GM12878 (cell line): ENCODE measurements at regions not wholly inside any gene's neighbourhood (a gene's known extent, or its start where the extent isn't known, plus 50 kb on each side); places are given as distances from the start of the nearest gene placed in this dataset.
"Not testable (repeated sequence)": the region's sequence is repeated elsewhere in the genome, so short reads cannot be mapped to it uniquely, and the experiment has no call there.

Experiments used
- ATAC-seq: fragments of 200-7000 bp; cut with Tn5 transposase; 3 replicates; pipeline ENCODE4 v1.9.1; 2020; ENCODE audit warnings: mild to moderate bottlenecking, moderate library complexity
- BruUV-seq: library from RNA; stranded (reverse); fragments of 400-500 nt; replicated peaks from 2 replicates; lab custom pipeline; 2021; lab: Mats Ljungman, UMichigan
- CTCF ChIA-PET: fragments of 300-600 bp; sonication (Branson Sonifier 250); formaldehyde crosslinking; extraction: SDS; loops from one replicate; lab custom pipeline; 2021; ENCODE audit warnings: inconsistent platforms; lab: Yijun Ruan, JAX
- POLR2A ChIA-PET: fragments of 350-600 bp; formaldehyde crosslinking; extraction: SDS; loops from one replicate; lab custom pipeline; 2021; ENCODE audit warnings: inconsistent platforms; lab: Charles Lee
- RAD21 ChIA-PET: fragments of 300-600 bp; sonication (Branson Sonifier 250); formaldehyde crosslinking; loops from one replicate; lab custom pipeline; 2023; ENCODE audit warnings: antibody characterized with exemption; ENCODE audit not compliant: unreplicated experiment; lab: Charles Lee
- SMC1A ChIA-PET: fragments of 300-600 bp; sonication (Branson Sonifier 250); formaldehyde crosslinking; loops from one replicate; lab custom pipeline; 2023; ENCODE audit not compliant: unreplicated experiment, uncharacterized antibody; lab: Charles Lee
- DNase-seq: peaks from one replicate; pipeline ENCODE4 v3.0.0-alpha.2; 2011; ENCODE audit warnings: low read depth, low spot score
- FAIRE-seq: peaks from 3 replicates; lab custom pipeline; 2011; peaks lifted over from hg19 to GRCh38; lab: Jason Lieb, UNC
- H2AFZ ChIP-seq: 2 replicates; pipeline ENCODE4 v1.6.0; 2011; ENCODE audit warnings: low read depth, low read length, control low read depth; ENCODE audit not compliant: control insufficient read depth
- H3K27ac ChIP-seq: 2 replicates; pipeline ENCODE4 v1.5.1; 2011; ENCODE audit warnings: control low read depth; ENCODE audit not compliant: control insufficient read depth, insufficient read depth
- H3K27me3 ChIP-seq, 2 experiments: replicated peaks in 1 of 2; 2 replicates each; pipeline versions ENCODE4 v1.6.0 to v1.6.1; 2011; ENCODE audit warnings: low read length in 1 of 2; ENCODE audit not compliant: control insufficient read depth in 2 of 2, insufficient read depth in 2 of 2
- H3K36me3 ChIP-seq, 2 experiments: 2 replicates each; pipeline ENCODE4 v1.5.1; 2011; ENCODE audit warnings: low read length in 1 of 2; ENCODE audit not compliant: control insufficient read depth in 2 of 2, insufficient read depth in 2 of 2
- H3K4me1 ChIP-seq: 2 replicates; pipeline ENCODE4 v1.6.1; 2011; ENCODE audit warnings: mild to moderate bottlenecking, low read length, moderate library complexity, mixed read lengths; ENCODE audit not compliant: control insufficient read depth, insufficient read depth
- H3K4me2 ChIP-seq: 2 replicates; pipeline ENCODE4 v1.6.0; 2011; ENCODE audit warnings: control low read depth; ENCODE audit not compliant: control insufficient read depth, insufficient read depth
- H3K4me3 ChIP-seq: fragments of 200-600 bp; sonication (generic); 2 replicates; pipeline ENCODE4 v1.5.1; 2016
- H3K79me2 ChIP-seq: 2 replicates; pipeline ENCODE4 v1.6.0; 2011; ENCODE audit warnings: low read length; ENCODE audit not compliant: control insufficient read depth, insufficient read depth
- H3K9ac ChIP-seq: 2 replicates; pipeline ENCODE4 v1.8.0; 2011; ENCODE audit warnings: low read length, control low read depth, mixed read lengths; ENCODE audit not compliant: control insufficient read depth, insufficient read depth
- H3K9me3 ChIP-seq: replicated peaks from 3 replicates; pipeline ENCODE4 v1.5.1; 2011; ENCODE audit warnings: mild to moderate bottlenecking, low read length; ENCODE audit not compliant: control insufficient read depth, insufficient read depth
- H4K20me1 ChIP-seq: 2 replicates; pipeline ENCODE4 v1.6.0; 2011; ENCODE audit not compliant: control insufficient read depth, insufficient read depth
- BCL11A ChIP-seq: IDR thresholded peaks from 2 replicates; pipeline ENCODE4 v1.6.1; 2011; ENCODE audit warnings: low read depth, low read length
- CBX3 ChIP-seq: fragments of 200-600 bp; sonication (generic); IDR thresholded peaks from 2 replicates; pipeline ENCODE4 v1.6.1; 2016; ENCODE audit warnings: low read depth, borderline replicate concordance
- CREM ChIP-seq: IDR thresholded peaks from 2 replicates; pipeline ENCODE4 v1.6.1; 2014; ENCODE audit warnings: antibody characterized with exemption, low read depth
- DPF2 ChIP-seq: fragments of 450-650 bp; IDR thresholded peaks from 2 replicates; pipeline ENCODE4 v1.6.1; 2017; ENCODE audit warnings: mild to moderate bottlenecking
- E2F8 ChIP-seq: fragments of 450-650 bp; IDR thresholded peaks from 2 replicates; pipeline ENCODE4 v1.6.1; 2018; ENCODE audit warnings: mild to moderate bottlenecking, low read depth, moderate library complexity; ENCODE audit not compliant: partially characterized antibody
- ETV6 ChIP-seq, 2 experiments: fragments of 450-650 bp in 1 of 2; IDR thresholded peaks in 1 of 2; conservative IDR thresholded peaks in 1 of 2; 2 replicates each; pipeline ENCODE4 v1.6.1; 2014; ENCODE audit warnings: antibody characterized with exemption in 1 of 2, borderline replicate concordance in 1 of 2, low read depth in 1 of 2, mild to moderate bottlenecking in 1 of 2, moderate library complexity in 1 of 2
- HDAC6 ChIP-seq: fragments of 200-600 bp; sonication (generic); IDR thresholded peaks from one replicate; pipeline ENCODE4 v1.8.0; 2017; ENCODE audit warnings: antibody characterized with exemption; ENCODE audit not compliant: unreplicated experiment
- NFIC ChIP-seq: IDR thresholded peaks from 2 replicates; pipeline ENCODE4 v1.6.1; 2012; ENCODE audit warnings: low read depth, mild to moderate bottlenecking, inconsistent platforms, low read length, moderate library complexity
- PML ChIP-seq: IDR thresholded peaks from 2 replicates; pipeline ENCODE4 v1.6.1; 2012; ENCODE audit warnings: low read length, inconsistent platforms
- RUNX3 ChIP-seq: IDR thresholded peaks from 2 replicates; pipeline ENCODE4 v1.6.1; 2012; ENCODE audit warnings: low read length, inconsistent platforms
- SIN3A ChIP-seq: IDR thresholded peaks from 2 replicates; pipeline ENCODE4 v1.6.1; 2012; ENCODE audit warnings: low read depth, low read length, improper control_type of control experiment
- TCF7 ChIP-seq: IDR thresholded peaks from 2 replicates; pipeline ENCODE4 v1.6.1; 2014; ENCODE audit warnings: antibody characterized with exemption, borderline replicate concordance
- WGBS: methylation state at CpG from one replicate; pipeline ENCODE4 v1.1.6; 2016; ENCODE audit warnings: low lambda C conversion rate; ENCODE audit not compliant: insufficient replicate concordance, insufficient coverage; ENCODE audit errors: missing lambda C conversion rate; 5-methylcytosine and 5-hydroxymethylcytosine counted together
- in situ Hi-C: fragments of 300-500 bp; cut with MboI; formaldehyde crosslinking; loops from 9 replicates; pipeline ENCODE4 v1.14.3; 2018; ENCODE audit warnings: mixed read lengths
- intact Hi-C: fragments of 100-400 bp; cut with micrococcal nuclease; formaldehyde crosslinking; loops from one replicate; pipeline ENCODE4 v1.14.2; 2022; ENCODE audit not compliant: unreplicated experiment

- H3K27ac ChIP-seq, in situ Hi-C loops, H3K9me3 ChIP-seq, CTCF ChIA-PET, H2AFZ ChIP-seq, H3K4me3 ChIP-seq, H3K4me1 ChIP-seq, ATAC-seq, H3K9ac ChIP-seq, H3K36me3 ChIP-seq, BruUV-seq, H3K4me2 ChIP-seq, H3K27me3 ChIP-seq, H3K79me2 ChIP-seq, intact Hi-C loops, POLR2A ChIA-PET, DNase-seq, H4K20me1 ChIP-seq, SMC1A ChIA-PET, FAIRE-seq, RAD21 ChIA-PET: not testable (repeated sequence)
- WGBS: 87% methylated on average over 3 of the region's 3 CpGs
Measured at GRCh38 chr4:33835764-33836163, 2408.6 kb downstream of the ARAP2 start.

GRCh38 chr4:33837043-33837838 is 2407.1 kb downstream of the ARAP2 start:
- H3K9ac ChIP-seq: no peak overlapping the region
- ChIA-PET SMC1A (no interaction called here), CTCF (no interaction called here), POLR2A (no interaction called here), RAD21 (no interaction called here)
- DNase-seq (no peak), ATAC-seq (no peak), FAIRE-seq (no peak)
- H3K27ac ChIP-seq: no peak overlapping the region
- H4K20me1 ChIP-seq: no peaks in the 10 kb centered on the region
- H3K4me1 ChIP-seq: no peaks in the 10 kb centered on the region
- no peaks in the 10 kb centered on the region for H3K36me3 ChIP-seq
- no peak overlapping the region for H2AFZ ChIP-seq
- no peaks in the 10 kb centered on the region for H3K9me3 ChIP-seq
- in situ Hi-C loops: no loop called here
- H3K79me2 ChIP-seq: no peaks in the 10 kb centered on the region
- 34% methylated on average over 5 of the region's 5 CpGs for WGBS
- intact Hi-C loops: no loop called here
- H3K4me3 ChIP-seq: no peak overlapping the region
- BruUV-seq: no TSS peak
- no peaks in the 10 kb centered on the region for H3K27me3 ChIP-seq
- no peak overlapping the region for H3K4me2 ChIP-seq
- no peak for TF ChIP-seq HDAC6
- no peak for TF ChIP-seq E2F8
- TF ChIP-seq BCL11A: no peak
- no peak for TF ChIP-seq PML
- TF ChIP-seq TCF7: no peak
- no peak for TF ChIP-seq DPF2
- TF ChIP-seq NFIC: no peak
- TF ChIP-seq SIN3A: no peak
- no peak for TF ChIP-seq CBX3
- no peak for TF ChIP-seq CREM
- no peak for TF ChIP-seq ETV6 (conservative IDR thresholded peaks at IDR 0.05 in 1 of 2, IDR thresholded peaks at IDR 0.05 in 1 of 2; ENCODE audit: borderline replicate concordance in 1 of 2, low read depth in 1 of 2)
- TF ChIP-seq RUNX3: no peak
